PC-9 (cell line): ENCODE measurements at regions not wholly inside any gene's neighbourhood (a gene's known extent, or its start where the extent isn't known, plus 50 kb on each side); places are given as distances from the start of the nearest gene placed in this dataset.

ENCODE experiments used
- EZH2 ChIP-seq: fragments of 200-600 bp; sonication (generic); IDR thresholded peaks from 2 replicates; pipeline ENCODE4 v1.8.0; 2017; ENCODE audit warnings: antibody characterized with exemption, low read depth
- TF ChIP-seq, protein P1 (sequence below): fragments of 200-600 bp; sonication (generic); conservative IDR thresholded peaks from 2 replicates; pipeline ENCODE4 v1.6.1; 2017; ENCODE audit warnings: mixed run types, antibody characterized with exemption, mild to moderate bottlenecking, moderate library complexity

- TF ChIP-seq, protein P1, sequence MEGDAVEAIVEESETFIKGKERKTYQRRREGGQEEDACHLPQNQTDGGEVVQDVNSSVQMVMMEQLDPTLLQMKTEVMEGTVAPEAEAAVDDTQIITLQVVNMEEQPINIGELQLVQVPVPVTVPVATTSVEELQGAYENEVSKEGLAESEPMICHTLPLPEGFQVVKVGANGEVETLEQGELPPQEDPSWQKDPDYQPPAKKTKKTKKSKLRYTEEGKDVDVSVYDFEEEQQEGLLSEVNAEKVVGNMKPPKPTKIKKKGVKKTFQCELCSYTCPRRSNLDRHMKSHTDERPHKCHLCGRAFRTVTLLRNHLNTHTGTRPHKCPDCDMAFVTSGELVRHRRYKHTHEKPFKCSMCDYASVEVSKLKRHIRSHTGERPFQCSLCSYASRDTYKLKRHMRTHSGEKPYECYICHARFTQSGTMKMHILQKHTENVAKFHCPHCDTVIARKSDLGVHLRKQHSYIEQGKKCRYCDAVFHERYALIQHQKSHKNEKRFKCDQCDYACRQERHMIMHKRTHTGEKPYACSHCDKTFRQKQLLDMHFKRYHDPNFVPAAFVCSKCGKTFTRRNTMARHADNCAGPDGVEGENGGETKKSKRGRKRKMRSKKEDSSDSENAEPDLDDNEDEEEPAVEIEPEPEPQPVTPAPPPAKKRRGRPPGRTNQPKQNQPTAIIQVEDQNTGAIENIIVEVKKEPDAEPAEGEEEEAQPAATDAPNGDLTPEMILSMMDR, result no peak
- TF ChIP-seq EZH2, result no peak
These were observed 52.5 kb upstream of the DOCK9 start for GRCh38 chr13:99030326-99030725.
